RWPE1 (cell line): ENCODE measurements at regions not wholly inside any gene's neighbourhood (a gene's known extent, or its start where the extent isn't known, plus 50 kb on each side); places are given as distances from the start of the nearest gene placed in this dataset.

ENCODE experiments used
- CTCF ChIA-PET: fragments of 350-600 bp; sonication (Branson Sonifier 250); formaldehyde crosslinking; extraction: SDS; loops from one replicate; lab custom pipeline; 2021; lab: Yijun Ruan, JAX
- POLR2A ChIA-PET: fragments of 400-600 bp; formaldehyde crosslinking; extraction: SDS; loops from one replicate; lab custom pipeline; 2020; ENCODE audit warnings: antibody characterized with exemption; ENCODE audit not compliant: low non-redundant PET; lab: Yijun Ruan, JAX
- DNase-seq: peaks from one replicate; pipeline ENCODE4 v3.0.0; 2012; ENCODE audit warnings: low spot score
- H3K27ac ChIP-seq: fragments of 450-650 bp; 2 replicates; pipeline ENCODE4 v1.5.1; 2017
- TF ChIP-seq, protein P1 (sequence below): fragments of 450-650 bp; conservative IDR thresholded peaks from 2 replicates; pipeline ENCODE4 v1.5.1; 2017; ENCODE audit warnings: low read depth, mild to moderate bottlenecking

DNA sequence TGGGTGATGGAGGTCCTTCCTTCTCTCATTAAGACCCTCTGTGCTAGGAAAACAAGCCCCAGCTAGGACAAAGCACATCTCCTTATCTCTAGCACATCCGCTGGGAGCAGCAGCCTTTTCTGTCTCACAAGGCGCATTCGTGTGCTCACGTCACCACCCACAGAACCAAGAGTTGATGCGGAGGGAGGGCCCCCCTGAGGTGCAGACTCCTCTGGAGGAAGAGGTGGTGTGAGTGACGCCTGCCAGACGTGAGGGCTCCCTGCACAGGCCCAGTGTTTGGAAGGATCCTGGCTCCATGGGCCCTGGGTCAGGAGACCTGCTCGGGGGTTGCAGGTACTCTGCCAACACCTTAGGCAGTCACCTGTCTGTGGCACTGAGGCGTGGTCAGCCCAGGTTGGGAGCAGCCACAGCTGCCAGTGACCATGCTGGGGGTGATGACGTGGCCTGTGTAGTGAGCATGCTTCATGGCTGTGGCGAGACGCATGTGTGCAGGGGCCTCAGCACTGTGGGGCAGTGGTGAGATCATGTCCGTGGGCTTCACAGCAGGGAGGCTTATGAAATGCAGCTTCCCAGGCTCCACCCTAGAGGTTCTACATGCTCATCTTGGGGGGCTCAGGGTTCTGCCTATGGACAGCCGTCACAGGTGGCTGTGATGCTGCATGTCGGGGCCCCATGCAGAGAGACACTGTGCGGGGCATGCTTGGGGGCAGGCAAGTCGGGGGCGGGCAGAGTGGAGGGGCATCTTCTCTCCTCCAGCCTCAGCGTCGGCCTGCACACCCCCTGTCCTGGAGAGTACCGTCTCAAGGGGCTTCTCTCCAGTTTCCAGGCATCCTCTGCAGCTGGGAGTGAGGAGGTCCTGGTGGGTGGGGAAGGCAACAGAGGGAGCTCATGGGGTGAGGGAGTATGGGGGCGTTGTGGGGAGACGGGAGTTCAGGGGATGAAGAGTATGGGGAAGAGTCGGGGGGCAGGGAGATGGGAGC, 56.2 kb upstream of the DPYSL4 start:
- no peak for DNase-seq
- ChIA-PET CTCF (interaction anchor here (0.7 to 1.3 kb wide), 3 partner anchors 12 to 74 kb away, joined by 3 to 7 read pairs (median 4); no protein-coding TSS in a partner anchor), POLR2A (no interaction called here)

GRCh38 chr10:132131581-132132420, 54.9 kb upstream of the DPYSL4 start:
- TF ChIP-seq, protein P1, sequence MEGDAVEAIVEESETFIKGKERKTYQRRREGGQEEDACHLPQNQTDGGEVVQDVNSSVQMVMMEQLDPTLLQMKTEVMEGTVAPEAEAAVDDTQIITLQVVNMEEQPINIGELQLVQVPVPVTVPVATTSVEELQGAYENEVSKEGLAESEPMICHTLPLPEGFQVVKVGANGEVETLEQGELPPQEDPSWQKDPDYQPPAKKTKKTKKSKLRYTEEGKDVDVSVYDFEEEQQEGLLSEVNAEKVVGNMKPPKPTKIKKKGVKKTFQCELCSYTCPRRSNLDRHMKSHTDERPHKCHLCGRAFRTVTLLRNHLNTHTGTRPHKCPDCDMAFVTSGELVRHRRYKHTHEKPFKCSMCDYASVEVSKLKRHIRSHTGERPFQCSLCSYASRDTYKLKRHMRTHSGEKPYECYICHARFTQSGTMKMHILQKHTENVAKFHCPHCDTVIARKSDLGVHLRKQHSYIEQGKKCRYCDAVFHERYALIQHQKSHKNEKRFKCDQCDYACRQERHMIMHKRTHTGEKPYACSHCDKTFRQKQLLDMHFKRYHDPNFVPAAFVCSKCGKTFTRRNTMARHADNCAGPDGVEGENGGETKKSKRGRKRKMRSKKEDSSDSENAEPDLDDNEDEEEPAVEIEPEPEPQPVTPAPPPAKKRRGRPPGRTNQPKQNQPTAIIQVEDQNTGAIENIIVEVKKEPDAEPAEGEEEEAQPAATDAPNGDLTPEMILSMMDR: no peak
- POLR2A ChIA-PET: interaction anchor here (0.5 kb wide), 1 partner anchor 7 kb away, joined by 8 read pairs; no protein-coding TSS in a partner anchor
- CTCF ChIA-PET: interaction anchor here (0.6 to 1.3 kb wide), 4 partner anchors 11 to 75 kb away, joined by 3 to 7 read pairs (median 4); no protein-coding TSS in a partner anchor
- no peak overlapping the region for H3K27ac ChIP-seq
- DNase-seq: no peak

More for the DNA sequence above, 56.2 kb upstream of the DPYSL4 start:
- TF ChIP-seq, protein P1: no peak
- H3K27ac ChIP-seq: no peak overlapping the region

GRCh38 chr10:132132421-132132841, 54.3 kb upstream of the DPYSL4 start:
- ChIA-PET POLR2A (interaction anchor here (0.5 kb wide), 1 partner anchor 8 kb away, joined by 8 read pairs; no protein-coding TSS in a partner anchor), CTCF (interaction anchor here (1.8 kb wide), 1 partner anchor 10 kb away, joined by 10 read pairs; no protein-coding TSS in a partner anchor)
- no peak overlapping the region for H3K27ac ChIP-seq
- TF ChIP-seq, protein P1: no peak
- peak; percentile 7 for DNase-seq

- POLR2A ChIA-PET: no interaction called here
- DNase-seq: no peak
- no peak overlapping the region for H3K27ac ChIP-seq
- CTCF ChIA-PET: interaction anchor here (1.8 kb wide), 1 partner anchor 9 kb away, joined by 10 read pairs; no protein-coding TSS in a partner anchor
- TF ChIP-seq, protein P1: no peak
Observed at GRCh38 chr10:132133005-132133404, 53.7 kb upstream of the DPYSL4 start.

GRCh38 chr10:132133449-132134240, 53.1 kb upstream of the DPYSL4 start:
- DNase-seq: no peak
- POLR2A ChIA-PET: no interaction called here
- no peak overlapping the region for H3K27ac ChIP-seq
- TF ChIP-seq, protein P1: no peak
- CTCF ChIA-PET: interaction anchor here (1.8 kb wide), 1 partner anchor 9 kb away, joined by 10 read pairs; no protein-coding TSS in a partner anchor
